GM10248 (cell line): ENCODE measurements at regions not wholly inside any gene's neighbourhood (a gene's known extent, or its start where the extent isn't known, plus 50 kb on each side); places are given as distances from the start of the nearest gene placed in this dataset.

ENCODE experiments used
- CTCF ChIA-PET: fragments of 300-600 bp; sonication (Branson Sonifier 250); formaldehyde crosslinking; extraction: SDS; loops from one replicate; lab custom pipeline; 2021; ENCODE audit warnings: antibody characterized with exemption; lab: Yijun Ruan, JAX
- POLR2A ChIA-PET: fragments of 350-650 bp; sonication (Branson Sonifier 250); formaldehyde crosslinking; extraction: SDS; loops from one replicate; lab custom pipeline; 2020; ENCODE audit warnings: antibody characterized with exemption; lab: Yijun Ruan, JAX
- DNase-seq: peaks from one replicate; pipeline ENCODE4 v3.0.0; 2012; ENCODE audit errors: extremely low spot score
- TF ChIP-seq, protein P1 (sequence below): IDR thresholded peaks from 2 replicates; pipeline ENCODE4 v1.5.1; 2012; ENCODE audit warnings: mild to moderate bottlenecking, low read depth; ENCODE audit errors: extremely low read depth, missing control alignments, control extremely low read depth

DNA sequence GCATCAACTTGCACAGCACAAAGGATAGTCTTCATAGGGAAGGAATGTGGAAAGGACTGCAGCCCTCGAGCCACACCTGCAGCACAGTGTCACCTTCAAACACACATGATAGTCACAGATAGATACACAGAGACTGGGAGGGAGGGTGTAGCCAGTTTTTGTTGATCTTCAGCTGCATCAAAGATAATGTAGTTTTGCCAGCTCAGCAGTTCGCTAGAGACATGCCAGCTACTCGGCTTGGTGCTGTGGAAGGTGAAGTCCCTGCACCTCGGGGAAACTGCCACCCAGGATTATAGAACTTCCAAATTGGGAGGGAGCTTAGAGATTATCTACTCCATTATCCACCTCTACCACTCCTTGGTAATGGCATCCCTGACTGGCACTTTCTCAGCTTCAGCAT is 92.9 kb upstream of the PAK3 start:
- ChIA-PET POLR2A (no interaction called here), CTCF (no interaction called here)
- DNase-seq = no peak
- TF ChIP-seq, protein P1, sequence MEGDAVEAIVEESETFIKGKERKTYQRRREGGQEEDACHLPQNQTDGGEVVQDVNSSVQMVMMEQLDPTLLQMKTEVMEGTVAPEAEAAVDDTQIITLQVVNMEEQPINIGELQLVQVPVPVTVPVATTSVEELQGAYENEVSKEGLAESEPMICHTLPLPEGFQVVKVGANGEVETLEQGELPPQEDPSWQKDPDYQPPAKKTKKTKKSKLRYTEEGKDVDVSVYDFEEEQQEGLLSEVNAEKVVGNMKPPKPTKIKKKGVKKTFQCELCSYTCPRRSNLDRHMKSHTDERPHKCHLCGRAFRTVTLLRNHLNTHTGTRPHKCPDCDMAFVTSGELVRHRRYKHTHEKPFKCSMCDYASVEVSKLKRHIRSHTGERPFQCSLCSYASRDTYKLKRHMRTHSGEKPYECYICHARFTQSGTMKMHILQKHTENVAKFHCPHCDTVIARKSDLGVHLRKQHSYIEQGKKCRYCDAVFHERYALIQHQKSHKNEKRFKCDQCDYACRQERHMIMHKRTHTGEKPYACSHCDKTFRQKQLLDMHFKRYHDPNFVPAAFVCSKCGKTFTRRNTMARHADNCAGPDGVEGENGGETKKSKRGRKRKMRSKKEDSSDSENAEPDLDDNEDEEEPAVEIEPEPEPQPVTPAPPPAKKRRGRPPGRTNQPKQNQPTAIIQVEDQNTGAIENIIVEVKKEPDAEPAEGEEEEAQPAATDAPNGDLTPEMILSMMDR = no peak

DNA sequence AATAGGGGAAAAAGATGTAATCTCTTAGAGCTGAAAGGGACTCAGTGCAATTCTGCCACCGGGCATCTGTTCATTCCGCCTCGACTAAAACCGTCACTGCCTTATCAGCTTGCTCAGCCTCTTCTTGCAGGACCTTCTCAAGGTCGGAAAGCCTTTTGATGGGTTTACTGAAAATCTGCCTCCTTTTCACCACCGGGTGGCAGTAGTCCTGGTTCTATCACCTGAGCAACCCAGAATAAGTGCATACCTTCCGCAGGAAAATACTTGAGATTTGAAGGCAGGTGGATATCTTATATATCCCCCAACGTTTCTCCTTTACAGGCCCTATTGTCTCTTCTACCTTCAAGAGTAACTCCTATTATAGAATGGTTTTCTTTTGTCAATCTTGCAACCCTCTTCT is 103.4 kb upstream of the PAK3 start:
- ChIA-PET CTCF (interaction anchor here (0.8 to 2.0 kb wide), 4 partner anchors 11 to 248 kb away, joined by 3 to 6 read pairs (median 3); no protein-coding TSS in a partner anchor), POLR2A (no interaction called here)
- TF ChIP-seq, protein P1 = no peak
- DNase-seq = peak; percentile 13

DNA sequence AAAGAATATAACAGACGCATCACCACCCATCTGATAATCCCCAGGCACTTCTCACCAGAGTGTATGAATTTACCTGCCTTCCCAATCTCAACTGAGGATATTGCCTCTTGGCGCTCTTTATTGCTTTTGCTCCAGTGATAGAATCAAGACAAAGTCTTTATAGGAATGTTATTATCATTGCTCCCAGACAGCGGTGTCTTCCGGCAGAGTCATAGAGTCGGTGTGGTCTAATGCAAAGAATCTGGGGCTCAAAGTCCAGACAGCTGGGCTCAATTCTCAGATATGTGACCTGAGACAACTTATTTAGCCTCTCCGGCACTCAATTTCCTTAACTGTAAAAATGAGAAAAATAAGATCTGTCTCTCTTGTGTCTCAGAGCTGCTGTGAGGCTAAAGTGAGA is 106.1 kb upstream of the PAK3 start:
- TF ChIP-seq, protein P1 = no peak
- DNase-seq = no peak
- POLR2A ChIA-PET = no interaction called here
- CTCF ChIA-PET = interaction anchor here (1.2 kb wide), 1 partner anchor 110 kb away, joined by 3 read pairs; no protein-coding TSS in a partner anchor

DNA sequence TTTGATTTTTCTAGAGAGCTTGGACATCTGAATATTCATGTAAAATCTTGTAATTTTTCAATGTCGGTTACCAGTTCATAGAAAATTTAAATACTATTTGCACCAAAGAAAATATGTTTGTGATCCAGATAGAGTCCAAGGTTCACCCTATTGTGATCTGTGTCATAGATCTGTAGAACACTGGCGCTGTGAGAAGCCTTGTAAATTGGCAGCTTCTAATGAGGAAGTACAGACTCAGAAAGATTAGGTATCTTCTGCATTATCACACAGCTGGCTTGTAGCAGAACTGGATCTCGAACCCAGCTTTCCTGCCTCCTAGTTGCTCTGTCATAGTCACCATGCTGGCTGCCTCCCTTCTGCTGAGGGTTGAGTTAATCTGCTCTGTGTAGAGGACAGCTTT is 106.5 kb upstream of the PAK3 start:
- DNase-seq = no peak
- TF ChIP-seq, protein P1 = no peak
- ChIA-PET POLR2A (no interaction called here), CTCF (interaction anchor here (1.2 kb wide), 1 partner anchor 111 kb away, joined by 3 read pairs; no protein-coding TSS in a partner anchor)

DNA sequence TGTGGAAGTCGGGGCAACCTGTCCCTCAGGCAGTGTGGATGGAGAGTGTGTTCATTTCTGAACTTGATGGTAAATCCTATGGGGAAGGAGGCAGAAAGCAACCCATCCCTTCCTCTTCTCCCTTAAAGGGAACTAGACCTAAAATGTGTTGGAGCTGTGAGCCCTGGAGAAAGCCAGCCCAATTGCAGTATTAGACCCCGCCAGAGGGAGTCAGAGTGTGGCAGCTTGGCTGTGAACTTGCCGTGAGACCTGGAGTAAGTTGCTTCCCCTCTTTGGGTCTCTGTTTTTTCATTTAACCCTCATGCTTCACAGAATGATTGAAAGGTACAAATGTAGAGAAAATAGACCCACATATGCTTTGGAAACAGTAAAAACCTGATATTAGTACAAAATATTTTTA is 108.7 kb upstream of the PAK3 start:
- ChIA-PET CTCF (no interaction called here), POLR2A (no interaction called here)
- no peak for DNase-seq
- TF ChIP-seq, protein P1 = no peak

DNA sequence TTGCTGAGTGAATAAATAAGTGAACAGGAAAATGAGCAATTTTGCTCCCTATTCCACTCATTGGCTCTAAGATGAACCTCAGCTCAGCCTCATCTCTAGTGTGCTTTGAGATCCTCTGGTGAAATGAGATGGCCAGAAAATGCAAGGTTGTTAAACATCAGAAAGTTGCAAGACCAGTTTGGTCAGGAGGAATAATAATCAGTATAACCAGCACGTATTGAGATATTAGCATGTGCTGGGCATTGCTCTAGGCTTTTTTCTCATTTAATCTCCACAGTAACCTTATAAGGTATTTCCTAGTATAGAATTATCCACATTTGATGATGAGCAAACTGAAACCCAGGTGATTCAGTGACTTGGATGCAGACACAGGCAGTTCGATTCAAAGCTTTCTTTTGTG is 110.5 kb upstream of the PAK3 start:
- no peak for DNase-seq
- TF ChIP-seq, protein P1 = no peak
- ChIA-PET CTCF (no interaction called here), POLR2A (no interaction called here)
